ENCODE measurements at regions not wholly inside any gene's neighbourhood (a gene's known extent, or its start where the extent isn't known, plus 50 kb on each side); places are given as distances from the start of the nearest gene placed in this dataset.

- TF ChIP-seq, protein P1, sequence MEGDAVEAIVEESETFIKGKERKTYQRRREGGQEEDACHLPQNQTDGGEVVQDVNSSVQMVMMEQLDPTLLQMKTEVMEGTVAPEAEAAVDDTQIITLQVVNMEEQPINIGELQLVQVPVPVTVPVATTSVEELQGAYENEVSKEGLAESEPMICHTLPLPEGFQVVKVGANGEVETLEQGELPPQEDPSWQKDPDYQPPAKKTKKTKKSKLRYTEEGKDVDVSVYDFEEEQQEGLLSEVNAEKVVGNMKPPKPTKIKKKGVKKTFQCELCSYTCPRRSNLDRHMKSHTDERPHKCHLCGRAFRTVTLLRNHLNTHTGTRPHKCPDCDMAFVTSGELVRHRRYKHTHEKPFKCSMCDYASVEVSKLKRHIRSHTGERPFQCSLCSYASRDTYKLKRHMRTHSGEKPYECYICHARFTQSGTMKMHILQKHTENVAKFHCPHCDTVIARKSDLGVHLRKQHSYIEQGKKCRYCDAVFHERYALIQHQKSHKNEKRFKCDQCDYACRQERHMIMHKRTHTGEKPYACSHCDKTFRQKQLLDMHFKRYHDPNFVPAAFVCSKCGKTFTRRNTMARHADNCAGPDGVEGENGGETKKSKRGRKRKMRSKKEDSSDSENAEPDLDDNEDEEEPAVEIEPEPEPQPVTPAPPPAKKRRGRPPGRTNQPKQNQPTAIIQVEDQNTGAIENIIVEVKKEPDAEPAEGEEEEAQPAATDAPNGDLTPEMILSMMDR (IDR thresholded peaks at IDR 0.05; ENCODE audit: insufficient read depth, low read length) = no peak
- no peak for TF ChIP-seq POLR2AphosphoS5 (IDR thresholded peaks at IDR 0.05; ENCODE audit: low read depth)
- TF ChIP-seq REST (IDR thresholded peaks at IDR 0.05; ENCODE audit: insufficient replicate concordance, low read depth) = no peak
- TF ChIP-seq GABPA (IDR thresholded peaks at IDR 0.05; ENCODE audit: low read depth) = no peak
These were observed 623.6 kb downstream of the STIM2 start for GRCh38 chr4:27484216-27484615.

All from HL-60 (cell line).